CD14-positive monocyte (primary cell): ENCODE measurements at regions not wholly inside any gene's neighbourhood (a gene's known extent, or its start where the extent isn't known, plus 50 kb on each side); places are given as distances from the start of the nearest gene placed in this dataset.

Experiments
- DNase-seq, 3 donors: peaks; one replicate each; pipeline ENCODE4 v3.0.0-alpha.2; 2011 to 2022
- H2AFZ ChIP-seq: 2 replicates; pipeline ENCODE4 v1.6.0; 2012; ENCODE audit warnings: mild to moderate bottlenecking, low read depth, low read length, inconsistent platforms; ENCODE audit not compliant: insufficient read depth, poor library complexity, severe bottlenecking
- H3K27ac ChIP-seq, 2 donors: 1 replicate in 1 of 2; 2 replicates in 1 of 2; pipeline ENCODE4 v1.5.1; 2012 to 2013; ENCODE audit warnings: low read length in 2 of 2, control low read depth in 1 of 2, inconsistent platforms in 1 of 2, low read depth in 1 of 2, mild to moderate bottlenecking in 1 of 2
- H3K27me3 ChIP-seq, 2 donors: one replicate each; pipeline versions ENCODE4 v1.6.0 to v1.6.1; 2011 to 2013; ENCODE audit warnings: low read length in 2 of 2; ENCODE audit not compliant: control insufficient read depth in 2 of 2, insufficient read depth in 2 of 2
- H3K36me3 ChIP-seq, 2 donors: replicated peaks in 1 of 2; 1 replicate in 1 of 2; 2 replicates in 1 of 2; pipeline versions ENCODE4 v1.5.1 to v1.6.1; 2012 to 2013; ENCODE audit warnings: low read length in 2 of 2, control low read depth in 1 of 2, inconsistent platforms in 1 of 2, mild to moderate bottlenecking in 1 of 2; ENCODE audit not compliant: insufficient read depth in 2 of 2, control insufficient read depth in 1 of 2
- H3K4me1 ChIP-seq, 2 donors: 1 replicate in 1 of 2; 2 replicates in 1 of 2; pipeline versions ENCODE4 v1.5.1 to v1.6.1; 2012 to 2013; ENCODE audit warnings: low read length in 2 of 2, control low read depth in 1 of 2, inconsistent platforms in 1 of 2, mild to moderate bottlenecking in 1 of 2, moderate library complexity in 1 of 2; ENCODE audit not compliant: insufficient read depth in 2 of 2, control insufficient read depth in 1 of 2
- H3K4me2 ChIP-seq: replicated peaks from 2 replicates; pipeline ENCODE3; 2012; ENCODE audit warnings: low read length, moderate library complexity, mild to moderate bottlenecking; ENCODE audit not compliant: poor library complexity, severe bottlenecking; ENCODE audit errors: extremely low read depth
- H3K4me3 ChIP-seq, 3 experiments: fragments of 200-600 bp in 1 of 3; sonication (generic) in 1 of 3; replicated peaks in 1 of 3; 1 replicate in 2 of 3; 2 replicates in 1 of 3; pipeline ENCODE4 v1.5.1; 2011 to 2013; ENCODE audit warnings: low read length in 3 of 3, mild to moderate bottlenecking in 3 of 3, control low read depth in 2 of 3, low read depth in 2 of 3, inconsistent platforms in 1 of 3, moderate library complexity in 1 of 3
- H3K79me2 ChIP-seq: 2 replicates; pipeline ENCODE4 v1.6.0; 2012; ENCODE audit warnings: mild to moderate bottlenecking, control low read depth, inconsistent platforms, low read length, moderate library complexity; ENCODE audit not compliant: insufficient read depth
- H3K9ac ChIP-seq: 2 replicates; pipeline ENCODE4 v1.6.0; 2017; ENCODE audit warnings: low read length, mild to moderate bottlenecking; ENCODE audit not compliant: insufficient read depth, poor library complexity, severe bottlenecking
- H3K9me3 ChIP-seq, 2 donors: replicated peaks in 1 of 2; 1 replicate in 1 of 2; 2 replicates in 1 of 2; pipeline versions ENCODE4 v1.5.1 to v1.6.1; 2012 to 2013; ENCODE audit warnings: low read length in 2 of 2, control low read depth in 1 of 2; ENCODE audit not compliant: control insufficient read depth in 1 of 2, insufficient read depth in 1 of 2
- H4K20me1 ChIP-seq: 2 replicates; pipeline ENCODE4 v1.6.0; 2012; ENCODE audit warnings: mild to moderate bottlenecking, low read length, control low read depth, moderate library complexity; ENCODE audit not compliant: insufficient read depth
- H3K27ac Mint-ChIP-seq, 7 donors: one replicate each; pipeline ENCODE4 v1.8.0; 2020; ENCODE audit warnings: mild to moderate bottlenecking in 7 of 7, mixed read lengths in 7 of 7, moderate library complexity in 6 of 7, inconsistent platforms in 2 of 7
- H3K27me3 Mint-ChIP-seq, 3 donors: one replicate each; pipeline ENCODE4 v1.8.0; 2021 to 2022; ENCODE audit warnings: low read depth in 3 of 3, mild to moderate bottlenecking in 3 of 3, mixed read lengths in 3 of 3, moderate library complexity in 3 of 3, inconsistent platforms in 1 of 3
- H3K36me3 Mint-ChIP-seq, 2 donors: one replicate each; pipeline ENCODE4 v1.8.0; 2020; ENCODE audit warnings: mixed read lengths in 2 of 2, inconsistent platforms in 1 of 2, mild to moderate bottlenecking in 1 of 2
- H3K4me1 Mint-ChIP-seq: one replicate; pipeline ENCODE4 v1.8.0; 2020; ENCODE audit warnings: mild to moderate bottlenecking, mixed read lengths
- H3K4me3 Mint-ChIP-seq, 2 donors: one replicate each; pipeline ENCODE4 v1.8.0; 2020; ENCODE audit warnings: mild to moderate bottlenecking in 2 of 2, mixed read lengths in 2 of 2, moderate library complexity in 1 of 2
- H3K9me3 Mint-ChIP-seq, 7 donors: one replicate each; pipeline ENCODE4 v1.8.0; 2020 to 2022; ENCODE audit warnings: mixed read lengths in 7 of 7, mild to moderate bottlenecking in 6 of 7, moderate library complexity in 6 of 7, inconsistent platforms in 2 of 7
- CTCF ChIP-seq: fragments of 200-600 bp; IDR thresholded peaks from one replicate; pipeline ENCODE4 v1.8.0; 2022; ENCODE audit warnings: antibody characterized with exemption, mild to moderate bottlenecking
- WGBS: methylation state at CpG from one replicate; pipeline ENCODE4 v1.1.5; 2013; ENCODE audit warnings: missing lambda C conversion rate; ENCODE audit not compliant: insufficient coverage; 5-methylcytosine and 5-hydroxymethylcytosine counted together
- intact Hi-C, 2 donors: fragments of 100-400 bp; cut with micrococcal nuclease; formaldehyde crosslinking; loops; one replicate each; pipeline versions ENCODE4 v1.15.0 to v1.15.1; 2023

- Histone ChIP-seq H3K9me3 (no peaks in the 10 kb centered on the region), H3K4me3 (no peak overlapping the region), H3K36me3 (no peaks in the 10 kb centered on the region), H3K79me2 (no peaks in the 10 kb centered on the region), H3K4me1 (peaks cover 0 to 6% of the 10 kb centered on the region in 2 donors), H4K20me1 (no peaks in the 10 kb centered on the region), H3K9ac (no peak overlapping the region), H2AFZ (no peak overlapping the region), H3K27ac (no peak overlapping the region), H3K27me3 (no peaks in the 10 kb centered on the region), H3K4me2 (no peak overlapping the region)
- peaks cover 2 to 10% of the 10 kb centered on the region in 2 donors for H3K36me3 Mint-ChIP-seq
- no peak overlapping the region for H3K27ac Mint-ChIP-seq
- intact Hi-C loops: no loop called here
- no peak overlapping the region for H3K4me3 Mint-ChIP-seq
- TF ChIP-seq CTCF: no peak
- no peak for DNase-seq
- H3K4me1 Mint-ChIP-seq: peaks cover 12% of the 10 kb centered on the region
- WGBS: no CpG with 5 or more reads among the region's 1 CpG
- H3K9me3 Mint-ChIP-seq: peaks cover 0 to 5% (median 2%) of the 10 kb centered on the region in 7 donors
- no peaks in the 10 kb centered on the region for H3K27me3 Mint-ChIP-seq
These were observed 349.2 kb upstream of the MCTP2 start for GRCh38 chr15:93882141-93882540.

GRCh38 chr15:93881310-93881709 lies 350.1 kb upstream of the MCTP2 start:
- no peak overlapping the region for H3K27ac Mint-ChIP-seq

More at GRCh38 chr15:93881310-93881709, 350.1 kb upstream of the MCTP2 start:
- Histone ChIP-seq H3K4me2 (no peak overlapping the region), H3K4me1 (peaks cover 0 to 6% of the 10 kb centered on the region in 2 donors), H3K9me3 (no peaks in the 10 kb centered on the region), H2AFZ (no peak overlapping the region), H3K36me3 (no peaks in the 10 kb centered on the region), H3K9ac (no peak overlapping the region), H3K27me3 (no peaks in the 10 kb centered on the region), H4K20me1 (no peaks in the 10 kb centered on the region), H3K79me2 (no peaks in the 10 kb centered on the region), H3K4me3 (no peak overlapping the region), H3K27ac (no peak overlapping the region)
- Mint-ChIP-seq H3K4me1 (peaks cover 12% of the 10 kb centered on the region), H3K9me3 (peaks cover 0 to 5% (median 2%) of the 10 kb centered on the region in 7 donors), H3K27me3 (no peaks in the 10 kb centered on the region), H3K36me3 (peaks cover 7 to 10% of the 10 kb centered on the region in 2 donors), H3K4me3 (no peak overlapping the region)
- no peak for DNase-seq
- no peak for TF ChIP-seq CTCF
- intact Hi-C loops: no loop called here
